Chondrocyte (in vitro differentiated cells): ENCODE measurements at regions not wholly inside any gene's neighbourhood (a gene's known extent, or its start where the extent isn't known, plus 50 kb on each side); places are given as distances from the start of the nearest gene placed in this dataset.

ENCODE experiments used
- DNase-seq: peaks from one replicate; pipeline ENCODE4 v3.0.0; 2021; ENCODE audit warnings: mixed read lengths, low spot score
- H3K27ac Mint-ChIP-seq: one replicate; pipeline ENCODE4 v1.8.0; 2021; ENCODE audit warnings: mild to moderate bottlenecking, moderate library complexity, mixed read lengths; ENCODE audit not compliant: unreplicated experiment
- H3K27me3 Mint-ChIP-seq: 2 replicates; pipeline ENCODE4 v1.8.0; 2021; ENCODE audit warnings: low read depth, mixed read lengths
- H3K36me3 Mint-ChIP-seq: 2 replicates; pipeline ENCODE4 v1.8.0; 2021; ENCODE audit warnings: low read depth, mixed read lengths
- H3K4me1 Mint-ChIP-seq: 2 replicates; pipeline ENCODE4 v1.8.0; 2021; ENCODE audit warnings: low read depth, mild to moderate bottlenecking, mixed read lengths
- H3K4me3 Mint-ChIP-seq: one replicate; pipeline ENCODE4 v1.8.0; 2021; ENCODE audit warnings: mild to moderate bottlenecking, moderate library complexity, mixed read lengths; ENCODE audit not compliant: unreplicated experiment
- H3K9me3 Mint-ChIP-seq: 2 replicates; pipeline ENCODE4 v1.8.0; 2021; ENCODE audit warnings: low read depth, mixed read lengths
- CTCF ChIP-seq: fragments of 200-600 bp; sonication (generic); IDR thresholded peaks from 2 replicates; pipeline ENCODE4 v1.5.0; 2021; ENCODE audit warnings: antibody characterized with exemption, mild to moderate bottlenecking, moderate library complexity

- Mint-ChIP-seq H3K9me3 (no peaks in the 10 kb centered on the region), H3K27ac (no peak overlapping the region), H3K4me3 (no peak overlapping the region), H3K36me3 (no peaks in the 10 kb centered on the region), H3K4me1 (peaks cover 29% of the 10 kb centered on the region), H3K27me3 (no peaks in the 10 kb centered on the region)
- TF ChIP-seq CTCF = no peak
- no peak for DNase-seq
These were observed 276.0 kb upstream of the SGK1 start for GRCh38 chr6:134593887-134594286.

GRCh38 chr6:134593442-134593841 lies 275.5 kb upstream of the SGK1 start:
- Mint-ChIP-seq H3K27ac (no peak overlapping the region), H3K4me1 (peaks cover 29% of the 10 kb centered on the region), H3K4me3 (no peak overlapping the region), H3K36me3 (no peaks in the 10 kb centered on the region), H3K9me3 (no peaks in the 10 kb centered on the region), H3K27me3 (no peaks in the 10 kb centered on the region)
- DNase-seq = no peak
- TF ChIP-seq CTCF = no peak

- H3K9me3 Mint-ChIP-seq = no peaks in the 10 kb centered on the region
- no peak overlapping the region for H3K27ac Mint-ChIP-seq
- no peak for TF ChIP-seq CTCF
- no peak for DNase-seq
- no peak overlapping the region for H3K4me3 Mint-ChIP-seq
- H3K36me3 Mint-ChIP-seq = no peaks in the 10 kb centered on the region
- H3K4me1 Mint-ChIP-seq = peaks cover 29% of the 10 kb centered on the region
- H3K27me3 Mint-ChIP-seq = no peaks in the 10 kb centered on the region
These were observed 275.1 kb upstream of the SGK1 start for GRCh38 chr6:134593024-134593423.

DNA sequence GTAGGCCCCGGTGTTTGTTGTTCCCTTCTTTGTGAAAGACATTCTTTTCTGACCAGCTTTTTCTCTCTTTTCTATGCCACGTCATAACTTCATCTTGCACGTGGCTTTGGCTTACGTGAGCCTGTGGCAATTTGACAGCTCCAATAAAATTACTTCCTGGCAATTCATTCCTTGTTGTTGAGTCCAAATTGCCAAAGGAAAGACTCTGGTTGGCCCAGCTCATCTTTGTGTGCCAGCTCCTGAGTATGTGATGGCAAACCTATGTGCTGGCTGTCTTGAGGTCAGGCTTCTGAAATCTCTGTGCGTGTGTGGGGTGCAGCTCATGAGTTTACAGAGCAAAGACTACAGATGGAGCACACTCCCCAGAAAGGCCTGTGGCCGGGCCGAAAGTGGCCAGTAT lies 272.5 kb upstream of the SGK1 start:
- no peak for TF ChIP-seq CTCF
- H3K9me3 Mint-ChIP-seq = no peaks in the 10 kb centered on the region
- no peak overlapping the region for H3K4me3 Mint-ChIP-seq
- peak overlapping the region; percentile 83 for H3K27ac Mint-ChIP-seq
- H3K36me3 Mint-ChIP-seq = no peaks in the 10 kb centered on the region
- H3K4me1 Mint-ChIP-seq = peaks cover 29% of the 10 kb centered on the region
- DNase-seq = no peak
- no peaks in the 10 kb centered on the region for H3K27me3 Mint-ChIP-seq

- H3K4me3 Mint-ChIP-seq = no peak overlapping the region
These were observed 272.1 kb upstream of the SGK1 start for GRCh38 chr6:134590004-134590403.

More at GRCh38 chr6:134590004-134590403, 272.1 kb upstream of the SGK1 start:
- no peaks in the 10 kb centered on the region for H3K9me3 Mint-ChIP-seq
- no peaks in the 10 kb centered on the region for H3K27me3 Mint-ChIP-seq
- peak overlapping the region; percentile 83 for H3K27ac Mint-ChIP-seq
- TF ChIP-seq CTCF = no peak
- DNase-seq = no peak
- no peaks in the 10 kb centered on the region for H3K36me3 Mint-ChIP-seq
- peaks cover 29% of the 10 kb centered on the region for H3K4me1 Mint-ChIP-seq
